Sigmoid colon (tissue), 6 donors: ENCODE measurements at regions not wholly inside any gene's neighbourhood (a gene's known extent, or its start where the extent isn't known, plus 50 kb on each side); places are given as distances from the start of the nearest gene placed in this dataset.

Source experiments
- DNase-seq: peaks from one replicate; pipeline ENCODE4 v3.0.0-alpha.2; 2019
- H3K27ac ChIP-seq, 4 donors: fragments of 200-600 bp; sonication (generic); one replicate each; pipeline ENCODE4 v1.5.1; 2016 to 2019; ENCODE audit warnings: mild to moderate bottlenecking in 1 of 4
- H3K27me3 ChIP-seq, 3 donors: fragments of 200-600 bp; sonication (generic); one replicate each; pipeline ENCODE4 v1.5.1; 2019; ENCODE audit warnings: mild to moderate bottlenecking in 1 of 3
- H3K36me3 ChIP-seq, 4 donors: fragments of 200-600 bp; sonication (generic); one replicate each; pipeline ENCODE4 v1.5.1; 2016 to 2019
- H3K4me1 ChIP-seq, 4 donors: fragments of 200-600 bp; sonication (generic); one replicate each; pipeline ENCODE4 v1.5.1; 2017 to 2019
- H3K4me3 ChIP-seq, 4 donors: fragments of 200-600 bp; sonication (generic); one replicate each; pipeline ENCODE4 v1.5.1; 2017 to 2019; ENCODE audit warnings: mild to moderate bottlenecking in 2 of 4, moderate library complexity in 1 of 4
- H3K9me3 ChIP-seq, 4 donors: fragments of 200-600 bp in 3 of 4; sonication (generic) in 3 of 4; one replicate each; pipeline versions ENCODE4 v1.5.1 to v1.6.1; 2013 to 2019
- CTCF ChIP-seq, 4 experiments: fragments of 450-650 bp in 3 of 4; fragments of 200-600 bp in 1 of 4; IDR thresholded peaks; one replicate each; pipeline ENCODE4 v1.5.1; 2016 to 2019; ENCODE audit warnings: antibody characterized with exemption in 4 of 4, mild to moderate bottlenecking in 3 of 4, moderate library complexity in 2 of 4
- EP300 ChIP-seq, 4 donors: sonication (generic); formaldehyde crosslinking; IDR thresholded peaks; one replicate each; pipeline ENCODE4 v1.6.1; 2017; ENCODE audit warnings: antibody characterized with exemption in 4 of 4
- POLR2A ChIP-seq, 2 donors: fragments of 450-650 bp; IDR thresholded peaks; one replicate each; pipeline ENCODE4 v1.6.1; 2016; ENCODE audit warnings: antibody characterized with exemption in 2 of 2, mild to moderate bottlenecking in 2 of 2, moderate library complexity in 2 of 2
- POLR2AphosphoS5 ChIP-seq, 4 donors: sonication (generic); formaldehyde crosslinking; IDR thresholded peaks; one replicate each; pipeline ENCODE4 v1.6.1; 2017; ENCODE audit warnings: antibody characterized with exemption in 4 of 4
- WGBS, 2 donors: extraction: QIAGEN DNeasy Blood & Tissue Kit; methylation state at CpG; one replicate each; pipeline ENCODE4 v1.1.7; 2013; 5-methylcytosine and 5-hydroxymethylcytosine counted together
- intact Hi-C: fragments of 100-400 bp; cut with DNase I; formaldehyde crosslinking; loops from one replicate; pipeline ENCODE4 v1.15.1; 2023
- donor health status: healthy with polysubstance abuse.
- donor health status: healthy.

GRCh38 chr1:106889583-106889982, 166.9 kb upstream of the PRMT6 start:
- no peak for TF ChIP-seq POLR2AphosphoS5 (IDR thresholded peaks at IDR 0.05)
- no peak for TF ChIP-seq POLR2A (IDR thresholded peaks at IDR 0.05)
- no peak for TF ChIP-seq CTCF (IDR thresholded peaks at IDR 0.05)
- no peak for TF ChIP-seq EP300 (IDR thresholded peaks at IDR 0.05)
- Histone ChIP-seq H3K36me3 (no peaks in the 10 kb centered on the region), H3K9me3 (no peaks in the 10 kb centered on the region), H3K4me3 (no peak overlapping the region), H3K27ac (no peak overlapping the region), H3K27me3 (no peaks in the 10 kb centered on the region), H3K4me1 (no peaks in the 10 kb centered on the region)
- intact Hi-C loops = no loop called here
- DNase-seq = no peak
- 51 to 75% methylated on average over 5 of the region's 5 CpGs for WGBS, 2 donors

- no peaks in the 10 kb centered on the region for H3K36me3 ChIP-seq
- intact Hi-C loops = no loop called here
- H3K4me1 ChIP-seq = no peaks in the 10 kb centered on the region
- H3K4me3 ChIP-seq = no peak overlapping the region
- H3K27ac ChIP-seq = no peak overlapping the region
- H3K27me3 ChIP-seq = no peaks in the 10 kb centered on the region
- DNase-seq = no peak
- TF ChIP-seq EP300 (IDR thresholded peaks at IDR 0.05) (no peak), POLR2A (IDR thresholded peaks at IDR 0.05) (no peak), CTCF (IDR thresholded peaks at IDR 0.05) (no peak), POLR2AphosphoS5 (IDR thresholded peaks at IDR 0.05) (no peak)
- no peaks in the 10 kb centered on the region for H3K9me3 ChIP-seq
Observed at GRCh38 chr1:106897976-106898375, 158.5 kb upstream of the PRMT6 start.

GRCh38 chr1:106899644-106900043, 156.8 kb upstream of the PRMT6 start:
- Histone ChIP-seq H3K4me1 (no peaks in the 10 kb centered on the region), H3K27ac (no peak overlapping the region), H3K9me3 (no peaks in the 10 kb centered on the region), H3K27me3 (no peaks in the 10 kb centered on the region), H3K36me3 (no peaks in the 10 kb centered on the region), H3K4me3 (no peak overlapping the region)
- no peak for TF ChIP-seq EP300 (IDR thresholded peaks at IDR 0.05)
- TF ChIP-seq POLR2A (IDR thresholded peaks at IDR 0.05) = no peak
- WGBS, 2 donors = 81 to 83% methylated on average over 4 of the region's 4 CpGs
- intact Hi-C loops = no loop called here
- no peak for DNase-seq

GRCh38 chr1:106907795-106908194, 148.7 kb upstream of the PRMT6 start:
- no peak overlapping the region for H3K27ac ChIP-seq
- DNase-seq = no peak
- H3K4me3 ChIP-seq = no peak overlapping the region
- no peaks in the 10 kb centered on the region for H3K4me1 ChIP-seq
- no peaks in the 10 kb centered on the region for H3K27me3 ChIP-seq
- H3K36me3 ChIP-seq = no peaks in the 10 kb centered on the region
- H3K9me3 ChIP-seq = no peaks in the 10 kb centered on the region
- intact Hi-C loops = no loop called here
- TF ChIP-seq POLR2AphosphoS5 (IDR thresholded peaks at IDR 0.05) (no peak), POLR2A (IDR thresholded peaks at IDR 0.05) (no peak), CTCF (IDR thresholded peaks at IDR 0.05) (no peak), EP300 (IDR thresholded peaks at IDR 0.05) (no peak)

- H3K36me3 ChIP-seq = no peaks in the 10 kb centered on the region
- 70 to 71% methylated on average over 1 of the region's 1 CpG for WGBS, 2 donors
- intact Hi-C loops = no loop called here
- H3K4me3 ChIP-seq = no peak overlapping the region
- no peaks in the 10 kb centered on the region for H3K4me1 ChIP-seq
- H3K9me3 ChIP-seq = no peaks in the 10 kb centered on the region
- no peak for DNase-seq
- TF ChIP-seq POLR2AphosphoS5 (IDR thresholded peaks at IDR 0.05) (no peak), POLR2A (IDR thresholded peaks at IDR 0.05) (no peak), CTCF (IDR thresholded peaks at IDR 0.05) (no peak), EP300 (IDR thresholded peaks at IDR 0.05) (no peak)
- no peak overlapping the region for H3K27ac ChIP-seq
- H3K27me3 ChIP-seq = no peaks in the 10 kb centered on the region
Observed at GRCh38 chr1:106908689-106909088, 147.8 kb upstream of the PRMT6 start.
